ENCODE measurements at regions not wholly inside any gene's neighbourhood (a gene's known extent, or its start where the extent isn't known, plus 50 kb on each side); places are given as distances from the start of the nearest gene placed in this dataset.

GRCh38 chr6:56314683-56315523 is 67.5 kb upstream of the COL21A1 start:
- Histone ChIP-seq H3K27me3 (no peaks in the 10 kb centered on the region), H3K4me1 (no peaks in the 10 kb centered on the region), H3K4me2 (no peak overlapping the region), H3K27ac (no peak overlapping the region), H3K36me3 (no peaks in the 10 kb centered on the region), H3K9me3 (replicated peaks in 1 of 11) (no peaks in the 10 kb centered on the region), H4K20me1 (no peaks in the 10 kb centered on the region), H3K4me3 (no peak overlapping the region), H3K9ac (no peak overlapping the region)
- TF ChIP-seq Cebpa-rat (IDR thresholded peaks at IDR 0.05), result no peak

GRCh38 chr6:56311533-56312448 is 64.4 kb upstream of the COL21A1 start:
- no peak for TF ChIP-seq Cebpa-rat (IDR thresholded peaks at IDR 0.05)
- Histone ChIP-seq H3K27me3 (no peaks in the 10 kb centered on the region), H4K20me1 (no peaks in the 10 kb centered on the region), H3K36me3 (no peaks in the 10 kb centered on the region), H3K4me2 (no peak overlapping the region), H3K9me3 (replicated peaks in 1 of 11) (no peaks in the 10 kb centered on the region), H3K4me3 (no peak overlapping the region), H3K4me1 (no peaks in the 10 kb centered on the region), H3K27ac (no peak overlapping the region), H3K9ac (no peak overlapping the region)

- H3K27me3 ChIP-seq, result no peaks in the 10 kb centered on the region
- no peak overlapping the region for H3K4me2 ChIP-seq
- no peaks in the 10 kb centered on the region for H3K9me3 ChIP-seq (replicated peaks in 1 of 11)
- TF ChIP-seq Cebpa-rat (IDR thresholded peaks at IDR 0.05), result no peak
- H3K4me1 ChIP-seq, result no peaks in the 10 kb centered on the region
- H3K36me3 ChIP-seq, result no peaks in the 10 kb centered on the region
- no peak overlapping the region for H3K4me3 ChIP-seq
- H4K20me1 ChIP-seq, result no peaks in the 10 kb centered on the region
- no peak overlapping the region for H3K27ac ChIP-seq
- H3K9ac ChIP-seq, result no peak overlapping the region
Measured at GRCh38 chr6:56311061-56311460, 63.7 kb upstream of the COL21A1 start.

GRCh38 chr6:56310241-56310640 is 62.9 kb upstream of the COL21A1 start:
- no peak overlapping the region for H3K4me2 ChIP-seq
- no peaks in the 10 kb centered on the region for H4K20me1 ChIP-seq
- H3K9ac ChIP-seq, result no peak overlapping the region
- no peaks in the 10 kb centered on the region for H3K27me3 ChIP-seq
- H3K9me3 ChIP-seq (replicated peaks in 1 of 11), result no peaks in the 10 kb centered on the region
- no peak for TF ChIP-seq Cebpa-rat (IDR thresholded peaks at IDR 0.05)
- no peak overlapping the region for H3K27ac ChIP-seq
- no peaks in the 10 kb centered on the region for H3K36me3 ChIP-seq
- H3K4me3 ChIP-seq, result no peak overlapping the region
- H3K4me1 ChIP-seq, result no peaks in the 10 kb centered on the region

- Histone ChIP-seq H3K27me3 (no peaks in the 10 kb centered on the region), H3K36me3 (no peaks in the 10 kb centered on the region), H3K9ac (no peak overlapping the region), H3K4me1 (no peaks in the 10 kb centered on the region), H4K20me1 (no peaks in the 10 kb centered on the region), H3K9me3 (replicated peaks in 1 of 11) (0 out of 22 replicates have a peak, but pooled peaks cover 0 to 5% (median 0%) of the 10 kb centered on the region in 11 experiments), H3K27ac (no peak overlapping the region), H3K4me2 (no peak overlapping the region), H3K4me3 (no peak overlapping the region)
- no peak for TF ChIP-seq Cebpa-rat (IDR thresholded peaks at IDR 0.05)
Measured at GRCh38 chr6:56299916-56300315, 52.5 kb upstream of the COL21A1 start.

GRCh38 chr6:56297022-56297989 is 49.9 kb upstream of the COL21A1 start:
- H3K9me3 ChIP-seq (replicated peaks in 1 of 11), result 0 out of 22 replicates have a peak, but pooled peaks cover 0 to 5% (median 0%) of the 10 kb centered on the region in 11 experiments
- H4K20me1 ChIP-seq, result no peaks in the 10 kb centered on the region
- H3K4me3 ChIP-seq, result no peak overlapping the region
- H3K27me3 ChIP-seq, result no peaks in the 10 kb centered on the region
- no peaks in the 10 kb centered on the region for H3K4me1 ChIP-seq
- TF ChIP-seq Cebpa-rat (IDR thresholded peaks at IDR 0.05), result no peak
- no peak overlapping the region for H3K27ac ChIP-seq
- no peaks in the 10 kb centered on the region for H3K36me3 ChIP-seq
- no peak overlapping the region for H3K9ac ChIP-seq
- no peak overlapping the region for H3K4me2 ChIP-seq

Measured in BLaER1 treated with 17β-estradiol and CSF1 and Interleukin-3, amounts not matched to agents 10 nM and 100 nM (cell line).